GM21717 (cell line): ENCODE measurements at regions not wholly inside any gene's neighbourhood (a gene's known extent, or its start where the extent isn't known, plus 50 kb on each side); places are given as distances from the start of the nearest gene placed in this dataset.

Experiments
- ATAC-seq: cut with Tn5 transposase; IDR thresholded peaks from one replicate; pipeline ENCODE4 v1.9.1; 2021; ENCODE audit warnings: mild to moderate bottlenecking, moderate library complexity; ENCODE audit not compliant: unreplicated experiment

GRCh38 chr18:8942909-8943545, 159.5 kb upstream of the NDUFV2 start:
- no peak for ATAC-seq

GRCh38 chr18:8943900-8944870, 158.3 kb upstream of the NDUFV2 start:
- ATAC-seq, result no peak

- no peak for ATAC-seq
Observed at GRCh38 chr18:8944871-8945245, 157.6 kb upstream of the NDUFV2 start.

GRCh38 chr18:8945514-8945913, 157.0 kb upstream of the NDUFV2 start:
- no peak for ATAC-seq

- ATAC-seq, result no peak
Observed at GRCh38 chr18:8946066-8946838, 156.2 kb upstream of the NDUFV2 start.

- no peak for ATAC-seq
Observed at GRCh38 chr18:8947566-8947965, 154.9 kb upstream of the NDUFV2 start.

GRCh38 chr18:8948011-8948410, 154.5 kb upstream of the NDUFV2 start:
- no peak for ATAC-seq

- no peak for ATAC-seq
Observed at GRCh38 chr18:8948471-8949149, 153.9 kb upstream of the NDUFV2 start.

- ATAC-seq, result no peak
Observed at GRCh38 chr18:8949206-8949605, 153.3 kb upstream of the NDUFV2 start.

- ATAC-seq, result no peak
Observed at GRCh38 chr18:8951491-8951890, 151.0 kb upstream of the NDUFV2 start.

- ATAC-seq, result no peak
Observed at GRCh38 chr18:8952174-8952573, 150.3 kb upstream of the NDUFV2 start.

GRCh38 chr18:8952769-8953760, 149.4 kb upstream of the NDUFV2 start:
- no peak for ATAC-seq

- no peak for ATAC-seq
Observed at GRCh38 chr18:8957731-8958130, 144.8 kb upstream of the NDUFV2 start.

- ATAC-seq, result no peak
Observed at GRCh38 chr18:8958660-8959059, 143.8 kb upstream of the NDUFV2 start.

GRCh38 chr18:8959551-8960135, 142.9 kb upstream of the NDUFV2 start:
- ATAC-seq, result no peak

GRCh38 chr18:8960740-8961657, 141.5 kb upstream of the NDUFV2 start:
- no peak for ATAC-seq

- ATAC-seq, result no peak
Observed at GRCh38 chr18:8962192-8962779, 140.2 kb upstream of the NDUFV2 start.
